ENCODE measurements at regions not wholly inside any gene's neighbourhood (a gene's known extent, or its start where the extent isn't known, plus 50 kb on each side); places are given as distances from the start of the nearest gene placed in this dataset.

DNA sequence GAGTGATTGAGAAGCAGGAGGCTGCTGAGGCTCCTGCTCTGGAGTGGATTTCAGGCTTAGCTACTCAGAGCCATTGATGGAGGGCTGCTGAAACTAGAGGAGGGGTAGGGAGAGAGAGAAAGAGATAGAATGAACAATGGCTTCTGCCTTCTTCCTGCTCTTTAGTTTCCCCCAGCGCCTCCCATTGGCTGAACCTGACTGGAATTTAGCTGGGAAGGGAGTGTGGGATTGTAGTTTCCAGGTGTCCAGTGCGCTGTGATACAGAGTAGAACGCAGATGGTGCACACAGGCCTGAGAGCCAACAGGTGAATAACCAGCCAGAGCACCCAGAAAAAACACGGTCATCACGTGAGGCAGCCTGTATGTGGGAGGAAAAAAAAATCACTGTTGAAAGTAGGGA lies 140.1 kb downstream of the IL20RB start:
- Histone ChIP-seq H3K9me1 (ENCODE audit: insufficient read depth, low read length) (no peaks in the 10 kb centered on the region), H3K36me3 (ENCODE audit: control insufficient read depth, insufficient read depth, low read length) (no peaks in the 10 kb centered on the region), H2BK120ac (ENCODE audit: low read depth, low read length) (no peak overlapping the region), H4K5ac (ENCODE audit: low read depth, low read length) (no peak overlapping the region), H2BK15ac (ENCODE audit: low read depth, low read length) (no peak overlapping the region), H3K27me3 (ENCODE audit: control insufficient read depth, insufficient read depth, low read length) (peaks cover 2% of the 10 kb centered on the region), H4K20me1 (ENCODE audit: insufficient read depth, low read length) (no peaks in the 10 kb centered on the region), H3K4ac (ENCODE audit: low read depth, low read length) (no peak overlapping the region), H3K23ac (ENCODE audit: low read depth, low read length) (no peak overlapping the region), H3K18ac (ENCODE audit: low read depth, low read length) (no peak overlapping the region), H3K9me3 (ENCODE audit: control insufficient read depth, insufficient read depth, low read length) (no peaks in the 10 kb centered on the region), H2AFZ (replicated peaks; ENCODE audit: low read length, poor library complexity) (no peak overlapping the region), H2BK5ac (ENCODE audit: low read depth, low read length, poor library complexity, severe bottlenecking) (no peak overlapping the region), H2AK5ac (ENCODE audit: low read depth, low read length) (no peak overlapping the region), H2BK20ac (ENCODE audit: low read depth, low read length) (no peak overlapping the region), H4K91ac (ENCODE audit: insufficient read depth, low read depth, low read length) (no peak overlapping the region), H3K4me3 (ENCODE audit: insufficient read depth, low read depth, low read length) (no peak overlapping the region), H3K4me1 (ENCODE audit: control insufficient read depth, insufficient read depth, low read length) (no peaks in the 10 kb centered on the region), H2AK9ac (replicated peaks; ENCODE audit: low read depth, low read length, poor library complexity) (no peak overlapping the region), H4K8ac (ENCODE audit: low read depth in 2 of 2, low read length in 2 of 2) (no peak overlapping the region), H3K14ac (replicated peaks; ENCODE audit: low read depth, low read length) (no peak overlapping the region), H3K9ac (ENCODE audit: low read depth, low read length) (no peak overlapping the region), H3K56ac (ENCODE audit: extremely low read depth, insufficient read depth, low read length) (no peak overlapping the region), H3K79me1 (ENCODE audit: low read depth in 1 of 2, low read length in 2 of 2) (no peaks in the 10 kb centered on the region), H3K4me2 (ENCODE audit: low read depth, low read length) (no peak overlapping the region), H3K27ac (ENCODE audit: insufficient read depth, low read length) (no peak overlapping the region)
- intact Hi-C loops (cut with micrococcal nuclease) (no loop called here), in situ Hi-C loops (cut with MboI; ENCODE audit: low sequenced_read_pairs) (no loop called here), dilution Hi-C loops (cut with HindIII; ENCODE audit: low sequenced_read_pairs, unreplicated experiment) (no loop called here)
- ChIA-PET CTCF (interaction anchor here (1.3 kb wide), 1 partner anchor 7 kb away, joined by 4 read pairs; no protein-coding TSS in a partner anchor), POLR2A (ENCODE audit: unreplicated experiment) (no interaction called here)
- WGBS, 2 experiments (ENCODE audit: extremely low coverage in 2 of 2, insufficient read length in 1 of 2) = 35% methylated on average over 4 of the region's 5 CpGs; no CpG with 5 or more reads in 1 of the 2 experiments
- DNase-seq (no peak), ATAC-seq (ENCODE audit: low read depth) (no peak)
- TF ChIP-seq, protein P1, sequence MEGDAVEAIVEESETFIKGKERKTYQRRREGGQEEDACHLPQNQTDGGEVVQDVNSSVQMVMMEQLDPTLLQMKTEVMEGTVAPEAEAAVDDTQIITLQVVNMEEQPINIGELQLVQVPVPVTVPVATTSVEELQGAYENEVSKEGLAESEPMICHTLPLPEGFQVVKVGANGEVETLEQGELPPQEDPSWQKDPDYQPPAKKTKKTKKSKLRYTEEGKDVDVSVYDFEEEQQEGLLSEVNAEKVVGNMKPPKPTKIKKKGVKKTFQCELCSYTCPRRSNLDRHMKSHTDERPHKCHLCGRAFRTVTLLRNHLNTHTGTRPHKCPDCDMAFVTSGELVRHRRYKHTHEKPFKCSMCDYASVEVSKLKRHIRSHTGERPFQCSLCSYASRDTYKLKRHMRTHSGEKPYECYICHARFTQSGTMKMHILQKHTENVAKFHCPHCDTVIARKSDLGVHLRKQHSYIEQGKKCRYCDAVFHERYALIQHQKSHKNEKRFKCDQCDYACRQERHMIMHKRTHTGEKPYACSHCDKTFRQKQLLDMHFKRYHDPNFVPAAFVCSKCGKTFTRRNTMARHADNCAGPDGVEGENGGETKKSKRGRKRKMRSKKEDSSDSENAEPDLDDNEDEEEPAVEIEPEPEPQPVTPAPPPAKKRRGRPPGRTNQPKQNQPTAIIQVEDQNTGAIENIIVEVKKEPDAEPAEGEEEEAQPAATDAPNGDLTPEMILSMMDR (conservative IDR thresholded peaks at IDR 0.05; ENCODE audit: low read depth, low read length) = no peak
- no peak for TF ChIP-seq MAFK (IDR thresholded peaks at IDR 0.05; ENCODE audit: low read depth, low read length)
- TF ChIP-seq FOS (IDR thresholded peaks at IDR 0.05; ENCODE audit: low read depth, low read length) = no peak
- TF ChIP-seq BHLHE40 (IDR thresholded peaks at IDR 0.05; ENCODE audit: low read depth, low read length) = no peak
- no peak for TF ChIP-seq RCOR1 (IDR thresholded peaks at IDR 0.05; ENCODE audit: insufficient replicate concordance, low read length)
- no peak for TF ChIP-seq NFE2L2 (IDR thresholded peaks at IDR 0.05; ENCODE audit: low read depth, low read length)
- TF ChIP-seq RFX5 (IDR thresholded peaks at IDR 0.05; ENCODE audit: low read depth, low read length) = no peak
- TF ChIP-seq RAD21 (IDR thresholded peaks at IDR 0.05; ENCODE audit: low read length) = no peak
- no peak for TF ChIP-seq CEBPB (IDR thresholded peaks at IDR 0.05; ENCODE audit: low read depth, low read length)
- TF ChIP-seq MAZ (IDR thresholded peaks at IDR 0.05; ENCODE audit: borderline replicate concordance, low read depth, low read length) = no peak
- no peak for TF ChIP-seq CHD1 (IDR thresholded peaks at IDR 0.05; ENCODE audit: low read depth, low read length)
- TF ChIP-seq MXI1 (IDR thresholded peaks at IDR 0.05; ENCODE audit: borderline replicate concordance, low read depth, low read length) = no peak
- no TSS peak for BruUV-seq (replicated peaks)
